GM21737 (cell line): ENCODE measurements at regions not wholly inside any gene's neighbourhood (a gene's known extent, or its start where the extent isn't known, plus 50 kb on each side); places are given as distances from the start of the nearest gene placed in this dataset.

ENCODE experiments used
- ATAC-seq: cut with Tn5 transposase; IDR thresholded peaks from one replicate; pipeline ENCODE4 v1.9.1; 2021; ENCODE audit warnings: mild to moderate bottlenecking, moderate library complexity; ENCODE audit not compliant: unreplicated experiment

DNA sequence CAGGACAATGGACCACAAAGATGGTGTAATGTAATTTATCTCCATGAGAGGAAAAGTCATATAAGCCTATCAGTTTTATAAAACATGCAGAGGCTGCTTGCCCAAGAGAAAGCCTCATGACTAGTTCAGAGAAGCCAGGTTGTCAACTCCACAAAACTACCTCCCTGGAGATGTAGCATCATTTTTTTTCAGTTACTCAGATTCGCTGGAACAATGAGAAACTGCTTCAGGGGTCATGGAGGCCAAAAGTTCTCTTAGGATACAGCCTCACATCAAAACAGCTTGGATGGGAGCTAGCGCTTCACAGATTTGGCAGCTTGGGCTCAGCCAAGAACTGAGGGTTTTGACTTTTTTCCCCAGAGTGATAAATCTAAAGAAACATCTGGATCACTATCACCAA, 263.5 kb downstream of the INSIG2 start:
- ATAC-seq: no peak

GRCh38 chr2:118350621-118351020, 262.4 kb downstream of the INSIG2 start:
- no peak for ATAC-seq

- no peak for ATAC-seq
Observed at GRCh38 chr2:118349365-118349764, 261.1 kb downstream of the INSIG2 start.

DNA sequence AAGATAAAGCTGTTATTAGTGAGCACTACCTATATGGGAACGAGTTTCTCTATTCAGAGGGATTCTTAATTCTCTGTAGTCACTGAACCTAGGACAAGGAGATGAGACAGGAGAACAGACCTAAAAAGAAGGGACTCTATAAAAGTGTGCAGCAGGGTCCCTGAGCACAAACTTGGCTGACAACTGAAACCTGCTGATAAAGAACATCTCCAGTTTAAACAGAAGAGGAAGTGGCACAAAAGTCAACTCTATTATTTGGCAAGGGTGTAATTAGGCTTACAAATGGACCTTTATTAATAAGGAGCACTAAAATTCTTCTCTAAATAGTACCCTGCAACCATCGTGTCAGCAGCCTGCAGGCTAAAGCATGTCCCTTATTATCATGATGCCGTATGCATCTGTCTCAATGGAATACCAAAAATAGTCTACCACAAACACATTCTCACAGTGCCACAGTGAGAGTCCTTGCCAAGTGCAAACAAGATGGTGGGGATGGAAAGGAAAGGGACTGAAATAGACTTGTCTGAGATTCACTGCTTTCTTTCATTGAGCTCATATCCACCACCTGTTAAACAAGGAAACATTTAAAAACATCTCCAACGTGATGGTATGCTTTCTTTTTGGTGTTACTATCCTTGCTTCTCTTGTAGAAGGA, 260.2 kb downstream of the INSIG2 start:
- ATAC-seq: no peak

- no peak for ATAC-seq
Observed at GRCh38 chr2:118345465-118345864, 257.2 kb downstream of the INSIG2 start.

GRCh38 chr2:118340103-118340502, 251.8 kb downstream of the INSIG2 start:
- ATAC-seq: no peak

- no peak for ATAC-seq
Observed at GRCh38 chr2:118339386-118339785, 251.1 kb downstream of the INSIG2 start.

GRCh38 chr2:118333664-118334063, 245.4 kb downstream of the INSIG2 start:
- ATAC-seq: no peak

- no peak for ATAC-seq
Observed at GRCh38 chr2:118325321-118325955, 237.2 kb downstream of the INSIG2 start.

GRCh38 chr2:118322406-118322805, 234.1 kb downstream of the INSIG2 start:
- ATAC-seq: no peak

- no peak for ATAC-seq
Observed at GRCh38 chr2:118321432-118322105, 233.3 kb downstream of the INSIG2 start.

- ATAC-seq: no peak
Observed at GRCh38 chr2:118320658-118321057, 232.4 kb downstream of the INSIG2 start.

DNA sequence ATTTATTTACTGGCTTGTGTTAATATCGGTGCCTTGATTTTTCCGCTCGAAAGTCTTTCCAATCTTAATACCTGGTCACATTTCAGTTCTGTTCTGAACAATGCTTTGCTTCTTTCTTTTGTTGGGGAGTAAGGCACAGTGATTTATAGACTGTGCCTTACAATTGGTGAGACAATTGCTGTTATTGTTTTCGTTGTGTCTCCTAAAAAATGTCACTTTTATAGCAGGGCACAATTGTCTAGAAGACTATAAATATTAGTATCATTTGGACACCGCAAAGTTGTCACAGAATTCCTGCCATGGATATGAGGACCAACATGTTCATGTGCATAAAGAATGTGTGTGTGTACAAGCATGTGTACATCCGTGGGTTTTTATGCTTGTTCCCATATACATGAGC, 231.9 kb downstream of the INSIG2 start:
- ATAC-seq: no peak

GRCh38 chr2:118319271-118319684, 231.0 kb downstream of the INSIG2 start:
- ATAC-seq: no peak

DNA sequence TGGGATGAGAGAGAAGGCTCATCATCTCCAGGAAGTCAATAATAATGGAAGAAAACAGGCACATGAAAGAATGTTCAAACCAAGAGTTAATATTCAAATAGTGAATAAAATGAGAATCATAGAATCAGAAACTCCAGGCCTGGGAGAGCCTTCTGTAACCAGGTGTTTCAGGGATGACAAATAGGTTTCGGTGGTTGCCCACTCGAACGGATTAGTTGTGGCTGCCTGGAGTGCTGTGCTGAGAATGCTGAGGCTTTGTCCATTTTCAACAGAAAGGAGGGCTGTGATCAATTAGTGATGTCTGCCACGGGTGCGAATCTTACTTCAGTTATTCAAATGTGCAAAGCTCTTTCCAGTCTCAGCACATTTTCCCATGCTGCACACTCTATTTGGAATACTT, 227.3 kb downstream of the INSIG2 start:
- no peak for ATAC-seq

DNA sequence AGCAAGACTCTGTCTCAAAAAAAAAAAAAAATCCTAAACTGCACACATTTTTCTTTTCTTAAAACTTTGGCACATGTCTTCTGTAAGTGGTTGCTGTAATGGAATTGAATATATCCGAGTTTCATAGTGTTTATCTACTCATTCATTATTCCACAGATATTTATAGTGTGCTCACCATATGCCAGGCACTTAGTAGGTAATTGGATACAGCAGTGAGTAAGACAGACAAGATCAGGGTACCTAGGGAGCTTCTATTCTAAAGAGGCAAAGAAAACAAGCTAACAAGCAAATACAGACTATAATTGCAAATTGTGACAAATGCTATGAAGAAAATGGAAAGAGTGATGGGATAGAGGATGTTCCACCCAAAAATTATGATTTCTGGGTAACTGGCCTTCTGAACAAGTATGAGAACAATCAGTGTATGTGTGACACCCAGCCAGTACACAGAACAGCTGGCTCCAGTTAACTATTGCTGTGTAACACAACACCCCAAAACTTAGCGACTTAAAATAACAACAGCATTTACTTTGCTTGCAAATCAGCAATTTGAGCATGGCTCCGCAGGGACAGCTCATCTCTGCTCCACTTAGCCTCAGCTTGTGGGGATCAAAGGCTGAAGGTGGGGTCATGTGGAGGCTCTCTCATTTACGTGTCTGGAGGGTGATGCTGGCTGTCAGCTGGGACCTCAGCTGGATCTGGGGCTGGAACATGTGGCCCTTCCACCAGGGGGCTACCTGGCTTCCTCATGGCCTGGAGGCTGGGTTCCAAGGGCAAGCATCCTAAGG, 224.9 kb downstream of the INSIG2 start:
- no peak for ATAC-seq

DNA sequence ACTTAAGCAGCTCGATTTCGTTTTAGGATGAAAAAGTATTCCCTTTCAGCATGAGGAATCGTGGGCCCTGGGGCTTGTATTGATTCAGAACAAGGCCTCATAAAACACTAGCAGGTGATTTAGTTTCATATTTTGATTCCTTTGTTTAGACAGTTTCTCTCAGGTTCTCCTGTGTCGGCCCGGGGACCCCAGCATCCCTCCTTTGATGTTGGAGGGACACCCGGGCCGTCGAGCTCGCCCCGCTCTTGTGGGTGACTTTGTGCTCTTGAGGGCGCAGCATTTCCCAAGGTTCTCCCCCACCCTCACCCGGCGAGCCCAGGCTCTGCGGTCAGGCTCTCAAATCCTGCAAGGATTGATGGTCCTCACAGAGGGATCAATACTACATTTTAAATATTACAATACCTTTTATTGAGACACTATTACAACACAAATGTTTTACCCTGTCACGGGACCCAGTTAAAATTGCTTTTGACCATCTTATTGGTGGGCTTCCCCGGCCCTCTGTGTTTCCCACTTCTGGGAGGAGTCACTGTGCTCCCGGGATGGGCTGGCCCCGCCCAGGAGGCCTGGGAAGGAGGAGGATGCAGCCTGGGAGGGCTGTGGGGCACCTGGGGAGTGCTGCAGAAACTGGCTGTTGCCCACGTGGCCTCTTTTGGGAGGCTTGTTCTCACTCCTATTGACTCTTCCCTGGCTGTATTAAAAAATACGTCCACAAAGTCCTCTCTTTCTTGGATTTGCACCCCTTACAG, 222.6 kb downstream of the INSIG2 start:
- no peak for ATAC-seq

- no peak for ATAC-seq
Observed at GRCh38 chr2:118309946-118310680, 221.8 kb downstream of the INSIG2 start.

DNA sequence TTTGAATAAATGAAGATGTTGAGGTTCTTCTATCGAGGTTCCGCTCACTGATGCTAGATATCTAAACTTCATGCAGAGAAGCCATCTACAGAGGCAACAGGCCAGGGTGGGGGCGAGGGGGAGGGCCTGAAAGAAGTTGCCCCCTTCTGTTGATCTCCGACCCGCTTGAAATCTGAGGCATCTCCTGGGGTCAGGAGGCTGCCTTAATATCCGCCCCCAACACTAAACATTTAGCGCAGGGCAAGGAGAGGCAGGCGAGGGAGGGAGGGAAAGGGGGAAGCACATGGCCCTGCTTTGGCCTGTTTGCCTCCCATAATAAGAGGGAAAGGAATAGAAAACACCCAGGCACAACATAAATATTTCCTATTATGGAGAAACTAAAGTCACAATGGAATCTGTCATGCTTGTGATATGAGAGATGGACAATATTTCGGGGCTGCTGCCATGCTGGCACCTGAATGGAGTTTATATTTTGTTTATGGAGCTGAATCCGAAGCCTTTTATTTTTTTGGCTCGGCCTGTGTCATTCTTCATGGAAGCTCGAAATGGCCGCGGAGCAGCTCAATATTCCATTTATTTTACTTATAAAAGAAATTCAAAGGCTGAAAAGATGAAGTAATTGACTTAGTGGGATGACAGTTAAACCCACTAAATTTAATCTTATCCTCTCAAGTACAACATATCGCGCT, 221.1 kb downstream of the INSIG2 start:
- ATAC-seq: no peak

GRCh38 chr2:118307864-118308263, 219.6 kb downstream of the INSIG2 start:
- ATAC-seq: no peak
